GM18867 (cell line): ENCODE measurements at regions not wholly inside any gene's neighbourhood (a gene's known extent, or its start where the extent isn't known, plus 50 kb on each side); places are given as distances from the start of the nearest gene placed in this dataset.
"Not testable (repeated sequence)": the region's sequence is repeated elsewhere in the genome, so short reads cannot be mapped to it uniquely, and the experiment has no call there.

Experiments used
- ATAC-seq: cut with Tn5 transposase; IDR thresholded peaks from one replicate; pipeline ENCODE4 v1.9.1; 2021; ENCODE audit warnings: mild to moderate bottlenecking, moderate library complexity; ENCODE audit not compliant: unreplicated experiment

DNA sequence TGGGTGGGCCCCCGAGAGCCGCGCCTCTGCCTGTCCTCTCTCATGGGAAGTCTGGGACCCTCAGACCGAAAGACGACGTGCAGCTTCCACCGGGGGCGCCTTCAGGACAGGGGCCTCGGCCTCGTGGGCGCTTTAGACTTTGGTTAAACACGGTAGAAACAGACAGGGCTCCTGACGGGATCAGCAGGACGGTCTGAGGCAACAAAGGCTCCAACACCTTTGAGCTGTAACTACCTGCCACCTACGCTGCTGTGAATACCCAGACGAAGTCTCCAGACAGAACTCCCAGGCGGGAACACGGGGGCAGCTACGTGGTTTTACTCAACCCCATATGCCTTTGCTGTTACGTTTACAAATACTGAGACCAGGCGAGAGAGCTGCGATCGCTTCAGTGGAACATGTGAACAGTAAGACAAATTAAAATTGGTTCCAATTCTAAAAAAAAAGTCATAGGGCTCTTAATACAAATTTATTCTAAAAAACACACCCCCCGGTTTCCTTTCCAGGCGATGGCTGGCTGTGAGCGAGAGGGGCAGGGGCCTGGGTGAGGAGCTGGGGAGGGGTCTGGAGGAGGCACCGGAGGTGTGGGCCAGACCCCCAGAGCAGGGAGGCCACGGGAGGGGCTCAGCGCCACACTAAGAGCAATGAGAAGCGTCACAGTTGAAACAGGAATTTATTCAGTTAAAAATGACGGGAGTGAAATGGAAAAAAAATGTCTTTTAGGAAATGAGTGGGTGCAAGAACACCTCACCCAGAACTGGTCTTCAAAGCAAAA lies 453.2 kb downstream of the QKI start:
- no peak for ATAC-seq

GRCh38 chr6:163866192-163866591 lies 451.7 kb downstream of the QKI start:
- ATAC-seq: no peak

GRCh38 chr6:163863565-163863964 lies 449.0 kb downstream of the QKI start:
- ATAC-seq: no peak

- ATAC-seq: no peak
Observed at GRCh38 chr6:163862701-163863100, 448.2 kb downstream of the QKI start.

- ATAC-seq: no peak
Observed at GRCh38 chr6:163861627-163862026, 447.1 kb downstream of the QKI start.

GRCh38 chr6:163860287-163861081 lies 446.0 kb downstream of the QKI start:
- ATAC-seq: no peak

- ATAC-seq: not testable (repeated sequence)
Observed at GRCh38 chr6:163858870-163859269, 444.4 kb downstream of the QKI start.

- no peak for ATAC-seq
Observed at GRCh38 chr6:163857421-163857820, 442.9 kb downstream of the QKI start.

DNA sequence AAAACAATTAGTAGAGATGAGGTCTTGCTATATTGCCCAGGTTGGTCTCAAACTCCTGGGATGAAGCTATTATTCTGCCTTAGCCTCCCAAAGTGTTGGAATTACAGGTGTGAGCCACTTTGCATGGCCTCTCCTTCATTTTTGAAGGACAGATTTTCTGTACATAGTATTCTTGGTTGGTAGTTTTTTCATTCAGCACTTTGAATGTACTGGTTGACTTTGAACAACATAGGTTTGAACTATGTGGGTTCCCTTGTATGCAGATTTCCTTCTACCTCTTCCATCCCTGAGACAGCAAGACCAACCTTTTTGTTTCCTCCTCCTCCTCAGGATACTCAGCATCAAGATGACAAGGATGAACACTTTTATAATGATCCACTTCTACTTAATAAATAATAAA lies 436.4 kb downstream of the QKI start:
- no peak for ATAC-seq

GRCh38 chr6:163844761-163845160 lies 430.2 kb downstream of the QKI start:
- no peak for ATAC-seq

DNA sequence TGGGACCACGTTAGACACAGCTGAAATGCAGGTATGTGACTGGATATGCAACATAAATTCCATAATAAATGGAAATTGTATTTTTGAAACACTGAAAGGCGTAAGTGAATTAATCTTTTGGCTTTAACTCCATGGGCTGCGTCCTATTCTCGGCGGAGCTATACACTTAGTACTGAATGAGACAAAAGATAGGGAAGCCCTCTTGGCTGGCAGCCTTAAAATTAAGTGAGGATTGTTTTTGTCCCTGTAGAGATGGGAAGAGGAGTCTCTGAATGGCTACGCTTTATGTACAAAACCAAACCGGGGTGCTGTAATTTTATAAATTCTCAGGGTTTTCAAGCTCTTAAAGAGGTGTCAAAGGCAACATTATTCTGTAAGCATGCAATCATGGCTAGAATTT lies 429.8 kb downstream of the QKI start:
- ATAC-seq: no peak

DNA sequence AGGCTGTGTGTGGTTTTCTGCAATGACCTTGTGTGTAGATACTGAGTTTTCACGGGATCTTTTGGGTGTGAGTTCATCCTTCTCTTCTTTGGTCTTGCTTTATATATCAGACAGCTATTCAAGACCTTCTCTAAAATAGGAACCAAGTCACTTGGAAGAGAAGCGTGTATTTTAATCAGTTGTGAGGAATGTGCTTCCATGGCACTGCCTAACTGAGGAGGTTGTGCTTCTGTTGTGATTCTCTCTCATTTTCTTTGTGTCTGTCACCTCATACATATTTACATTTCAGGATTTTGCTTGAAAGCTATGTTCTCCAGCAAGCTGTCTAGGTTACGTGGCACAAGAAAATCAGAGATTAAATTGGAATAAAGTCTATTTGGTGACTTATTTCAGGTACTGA lies 428.7 kb downstream of the QKI start:
- ATAC-seq: no peak

GRCh38 chr6:163842467-163842866 lies 427.9 kb downstream of the QKI start:
- peak; percentile 50 for ATAC-seq

- ATAC-seq: no peak
Observed at GRCh38 chr6:163841733-163842132, 427.2 kb downstream of the QKI start.

DNA sequence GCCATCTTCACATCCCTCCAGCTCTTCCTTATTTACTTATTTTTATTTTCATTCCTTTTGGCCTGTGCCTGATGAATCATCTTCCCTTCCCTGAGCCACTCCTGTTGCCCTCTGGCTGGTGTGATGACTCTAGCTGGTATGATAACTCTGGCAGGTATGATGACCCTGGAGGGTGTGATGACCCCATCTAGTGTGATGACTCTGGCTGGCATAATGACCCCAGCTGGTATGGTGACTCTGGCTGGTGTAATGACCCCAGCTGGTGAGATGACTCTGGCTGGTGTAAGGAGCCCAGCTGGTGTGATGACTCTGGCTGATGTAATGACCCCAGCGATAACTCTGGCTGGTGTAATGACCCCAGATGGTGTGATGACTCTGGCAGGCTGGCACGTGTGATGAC lies 426.8 kb downstream of the QKI start:
- no peak for ATAC-seq

- ATAC-seq: no peak
Observed at GRCh38 chr6:163840880-163841279, 426.4 kb downstream of the QKI start.

- ATAC-seq: no peak
Observed at GRCh38 chr6:163839296-163839695, 424.8 kb downstream of the QKI start.

- no peak for ATAC-seq
Observed at GRCh38 chr6:163837691-163838431, 423.3 kb downstream of the QKI start.

DNA sequence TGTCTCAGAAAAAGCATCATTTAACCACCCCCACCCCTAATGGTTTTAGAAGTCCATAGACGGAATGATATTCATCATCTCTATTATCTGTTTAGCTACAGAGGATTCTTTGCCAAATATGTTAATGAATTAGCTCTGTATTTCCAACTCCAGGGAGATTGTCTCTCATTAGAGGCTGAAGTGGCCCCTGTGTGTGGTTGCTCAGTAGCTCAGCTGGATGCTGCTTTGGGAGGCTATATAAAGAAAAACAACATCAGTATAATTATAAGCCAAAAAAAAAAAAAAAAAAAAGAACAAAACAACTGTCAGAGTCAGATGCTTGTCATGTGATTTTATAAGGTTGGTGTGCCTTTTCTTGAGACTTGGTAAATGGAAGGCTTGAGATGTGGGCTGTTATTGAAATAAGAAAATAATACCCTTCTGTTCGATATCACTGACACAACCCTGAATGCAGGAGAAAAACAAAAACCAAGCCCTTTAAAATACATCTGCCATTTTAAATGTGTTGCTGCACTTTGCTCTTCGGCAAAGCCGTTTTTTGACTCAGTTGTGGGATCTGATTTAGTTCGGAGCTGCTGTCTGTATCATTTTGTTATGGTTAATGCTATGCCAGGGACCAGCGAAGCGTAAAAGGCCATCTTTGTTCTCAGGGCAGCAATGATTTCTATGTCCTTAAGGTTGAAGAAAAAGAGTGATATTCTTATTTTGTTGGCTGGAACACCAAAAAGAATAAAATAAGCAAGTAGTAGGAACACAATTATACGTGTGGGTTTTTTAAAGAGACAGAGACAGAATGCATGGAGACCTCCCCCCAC lies 422.6 kb downstream of the QKI start:
- ATAC-seq: no peak

DNA sequence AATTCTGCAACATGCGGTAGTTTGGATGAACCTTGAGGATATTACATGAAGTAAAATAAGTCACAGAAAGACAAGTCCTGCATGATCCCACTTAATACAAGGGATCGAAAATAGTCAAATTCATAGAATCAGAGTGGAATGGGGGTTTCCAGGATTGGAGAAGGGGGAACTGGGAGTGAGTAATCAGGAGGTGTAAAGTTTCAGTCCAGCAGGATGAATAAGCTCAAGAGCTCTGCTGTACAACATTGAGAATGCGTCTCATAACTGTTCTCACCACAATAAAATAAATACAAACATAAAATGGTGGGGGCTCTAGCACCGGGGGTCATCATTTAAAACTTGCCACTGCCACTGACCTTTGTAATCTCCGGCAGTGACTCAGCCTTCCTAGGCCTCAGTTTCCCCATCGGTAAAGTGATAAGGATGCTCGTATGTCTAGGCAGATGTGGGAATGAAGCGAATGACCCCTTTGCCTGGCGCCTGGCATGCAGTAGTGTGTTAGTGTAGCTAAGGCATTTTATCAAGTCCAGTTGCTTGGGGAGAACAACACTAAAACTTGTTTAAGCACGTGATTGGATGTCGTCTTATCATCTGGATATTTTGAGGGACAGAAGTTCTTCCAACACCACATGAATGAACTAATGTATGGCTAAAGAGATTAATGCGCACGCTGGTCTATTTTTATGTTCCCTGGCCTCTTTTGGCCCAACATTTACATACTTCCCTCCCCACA lies 421.1 kb downstream of the QKI start:
- no peak for ATAC-seq
